ENCODE measurements at regions not wholly inside any gene's neighbourhood (a gene's known extent, or its start where the extent isn't known, plus 50 kb on each side); places are given as distances from the start of the nearest gene placed in this dataset.
A peak's percentile ranks its signal among the peaks of the same experiment; 100 is the strongest.

DNA sequence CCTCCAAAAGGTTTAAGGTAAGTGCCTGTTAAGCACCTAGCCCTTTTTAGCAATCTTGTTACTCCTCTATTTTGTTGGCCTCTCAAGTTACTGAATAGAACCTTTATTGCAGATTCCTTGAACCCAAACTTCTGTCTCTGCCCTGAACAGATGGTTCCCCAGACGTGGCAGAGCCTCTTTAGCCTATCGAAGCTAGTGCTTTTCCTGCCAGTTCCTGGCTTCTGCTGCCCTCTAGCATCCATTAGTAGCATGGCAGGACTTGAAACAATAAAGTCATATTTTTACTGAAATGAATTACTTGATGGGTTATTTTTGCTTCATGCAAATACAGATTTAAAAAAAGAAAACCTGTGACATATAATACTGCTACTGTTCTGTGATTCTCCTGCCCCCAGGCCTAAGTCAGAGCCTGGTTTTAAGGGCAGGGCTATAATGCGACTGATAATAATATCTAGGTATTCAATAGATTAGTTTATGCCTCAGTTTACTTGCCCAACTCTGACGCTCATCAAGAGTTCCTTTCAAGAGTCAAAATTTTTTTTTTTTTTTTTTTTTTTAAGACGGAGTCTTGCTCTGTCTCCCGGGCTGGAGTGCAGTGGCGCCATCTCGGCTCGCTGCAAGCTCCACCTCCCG is 84.3 kb upstream of the PHF14 start:
- DNase-seq (ENCODE audit: low read depth) = peak; percentile 39

DNA sequence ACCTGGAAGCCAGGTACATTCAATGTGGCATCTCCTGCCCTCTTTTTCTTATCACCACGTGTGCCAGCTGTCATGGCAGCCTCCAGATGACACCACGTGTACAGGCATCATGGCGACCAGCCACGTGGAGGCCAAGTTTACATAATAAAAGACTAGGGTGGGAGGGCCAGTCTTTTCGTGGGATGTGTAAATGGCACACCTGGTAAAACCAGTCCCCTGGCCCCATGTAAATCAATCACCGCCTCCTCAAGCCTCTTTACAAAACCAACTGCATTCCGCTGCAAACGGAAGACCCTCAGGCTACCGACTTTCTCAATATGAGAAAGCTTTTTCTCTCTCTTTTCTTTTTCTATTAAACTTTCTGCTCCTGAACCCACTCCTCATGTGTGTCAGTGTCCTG is 65.1 kb upstream of the PHF14 start:
- no peak for DNase-seq (ENCODE audit: low read depth)

DNA sequence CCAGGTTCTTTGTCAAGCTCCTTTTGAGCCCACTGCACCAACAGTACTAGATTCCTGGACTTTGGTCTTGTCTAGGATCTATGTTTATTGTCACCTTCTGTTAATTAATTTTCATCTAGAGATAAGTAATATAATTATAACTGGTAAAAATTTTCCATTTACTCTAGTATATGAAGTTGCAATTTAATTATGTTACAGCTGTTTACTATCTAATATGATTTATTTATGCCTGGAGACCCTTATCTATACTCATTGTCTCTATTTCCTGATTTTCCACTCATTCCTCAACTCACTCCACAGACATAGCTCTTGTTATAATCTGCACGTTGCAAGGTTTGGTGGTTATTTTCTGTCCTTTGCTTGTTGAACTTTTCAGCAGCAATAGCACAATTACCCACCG is 63.2 kb upstream of the PHF14 start:
- no peak for DNase-seq (ENCODE audit: low read depth)

DNA sequence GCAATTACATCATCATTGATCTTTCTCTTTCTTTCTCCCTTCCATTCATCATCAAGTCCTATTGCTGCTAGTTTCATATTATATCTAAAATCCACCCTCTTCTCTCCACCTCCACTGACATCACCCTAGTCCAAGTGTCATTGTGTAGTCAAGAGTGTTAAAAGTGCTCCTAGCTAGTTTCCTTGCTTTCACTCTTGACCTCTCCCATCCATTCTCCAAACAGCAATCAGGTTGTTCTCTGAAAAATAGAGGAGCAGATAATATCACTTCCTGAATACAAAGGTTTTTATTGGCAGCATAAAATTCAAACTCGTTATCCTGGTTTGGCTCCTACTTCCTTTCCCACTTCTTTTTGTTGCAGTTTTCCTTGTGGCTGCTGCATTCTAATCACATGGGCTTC is 61.6 kb upstream of the PHF14 start:
- no peak for DNase-seq (ENCODE audit: low read depth)

DNA sequence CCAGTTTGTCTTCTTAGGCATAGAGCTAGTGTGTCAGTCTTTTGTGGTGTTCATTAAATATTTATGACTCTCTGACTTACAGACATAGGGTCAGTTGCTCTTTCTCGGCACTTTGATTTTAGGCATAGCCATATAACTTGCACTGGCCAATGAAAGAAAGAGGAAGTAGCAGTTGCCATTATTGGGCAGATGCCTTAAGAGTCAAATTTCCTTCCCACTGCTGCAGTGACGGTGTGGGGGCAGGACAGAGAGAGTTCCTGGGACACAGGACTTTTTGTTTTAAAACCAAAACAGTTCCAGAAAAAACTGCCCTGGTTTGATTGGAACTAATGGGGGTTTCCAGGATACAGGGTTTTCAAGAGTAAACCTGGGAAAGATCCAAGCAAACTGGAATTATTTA is 60.2 kb upstream of the PHF14 start:
- DNase-seq (ENCODE audit: low read depth) = no peak

DNA sequence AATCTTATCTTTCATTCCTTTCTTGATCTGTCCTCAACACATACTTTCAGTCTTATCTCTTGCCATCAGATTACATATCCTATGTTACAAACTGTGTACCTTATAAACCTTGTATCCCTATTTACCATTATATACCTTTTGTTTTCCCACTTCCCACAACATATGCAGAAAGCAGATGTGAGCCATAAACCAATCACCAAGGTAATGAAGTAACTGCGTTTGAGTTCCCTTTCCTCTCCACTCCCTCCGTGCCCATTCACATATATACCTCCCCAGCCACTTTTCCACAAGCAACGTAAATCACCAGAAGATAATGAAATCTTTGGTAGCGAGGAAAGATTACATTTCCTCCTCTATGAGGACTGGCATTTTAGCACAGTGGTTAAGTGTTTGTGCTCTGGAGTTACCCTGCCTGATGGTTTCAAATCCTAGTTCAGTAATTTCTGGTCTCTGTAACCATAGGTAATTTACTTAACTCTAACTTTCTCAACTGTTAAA is 55.5 kb upstream of the PHF14 start:
- DNase-seq (ENCODE audit: low read depth) = no peak

DNA sequence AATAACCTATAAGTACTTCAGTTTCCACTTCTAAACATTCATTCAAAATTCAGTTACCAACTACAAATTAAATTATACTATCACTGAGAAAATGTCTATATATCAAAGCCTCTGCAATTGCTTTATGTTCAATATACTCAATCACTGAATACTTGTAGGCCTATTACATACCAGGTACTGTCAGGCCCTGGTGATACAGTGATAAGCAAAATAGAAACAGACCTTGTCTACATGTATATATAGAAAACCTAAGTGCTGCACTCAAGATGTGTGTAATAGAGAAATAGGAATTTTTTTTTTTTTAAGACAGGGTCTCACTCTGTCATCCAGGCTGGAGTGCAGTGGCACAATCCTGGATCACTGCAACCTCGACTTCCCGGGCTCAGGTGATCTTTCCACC is 53.7 kb upstream of the PHF14 start:
- DNase-seq (ENCODE audit: low read depth) = no peak
